GM18861 (cell line): ENCODE measurements at regions not wholly inside any gene's neighbourhood (a gene's known extent, or its start where the extent isn't known, plus 50 kb on each side); places are given as distances from the start of the nearest gene placed in this dataset.

Source experiments
- ATAC-seq: cut with Tn5 transposase; IDR thresholded peaks from one replicate; pipeline ENCODE4 v1.9.1; 2021; ENCODE audit not compliant: unreplicated experiment

GRCh38 chr3:22922317-22922716 is 280.8 kb upstream of the UBE2E2 start:
- peak; percentile 56 for ATAC-seq

GRCh38 chr3:22923711-22924110 is 279.4 kb upstream of the UBE2E2 start:
- no peak for ATAC-seq

GRCh38 chr3:22928216-22929110 is 274.7 kb upstream of the UBE2E2 start:
- no peak for ATAC-seq

GRCh38 chr3:22933051-22933840 is 269.9 kb upstream of the UBE2E2 start:
- no peak for ATAC-seq

GRCh38 chr3:22933841-22934116 is 269.3 kb upstream of the UBE2E2 start:
- ATAC-seq = no peak

- ATAC-seq = no peak
These were observed 268.1 kb upstream of the UBE2E2 start for GRCh38 chr3:22935040-22935439.

GRCh38 chr3:22937536-22937935 is 265.6 kb upstream of the UBE2E2 start:
- no peak for ATAC-seq

- ATAC-seq = no peak
These were observed 264.4 kb upstream of the UBE2E2 start for GRCh38 chr3:22938739-22939138.

- ATAC-seq = no peak
These were observed 263.8 kb upstream of the UBE2E2 start for GRCh38 chr3:22939349-22939748.

- no peak for ATAC-seq
These were observed 262.8 kb upstream of the UBE2E2 start for GRCh38 chr3:22940285-22940684.

- ATAC-seq = no peak
These were observed 260.1 kb upstream of the UBE2E2 start for GRCh38 chr3:22942981-22943380.

GRCh38 chr3:22947851-22948250 is 255.3 kb upstream of the UBE2E2 start:
- ATAC-seq = no peak

GRCh38 chr3:22951910-22952309 is 251.2 kb upstream of the UBE2E2 start:
- no peak for ATAC-seq

GRCh38 chr3:22952860-22953259 is 250.3 kb upstream of the UBE2E2 start:
- no peak for ATAC-seq

GRCh38 chr3:22959593-22959992 is 243.5 kb upstream of the UBE2E2 start:
- peak; percentile 95 for ATAC-seq

- peak; percentile 49 for ATAC-seq
These were observed 242.8 kb upstream of the UBE2E2 start for GRCh38 chr3:22960105-22960984.

- no peak for ATAC-seq
These were observed 240.9 kb upstream of the UBE2E2 start for GRCh38 chr3:22962244-22962643.

GRCh38 chr3:22966349-22966748 is 236.8 kb upstream of the UBE2E2 start:
- ATAC-seq = no peak

GRCh38 chr3:22969276-22969675 is 233.9 kb upstream of the UBE2E2 start:
- no peak for ATAC-seq

GRCh38 chr3:22971497-22971896 is 231.6 kb upstream of the UBE2E2 start:
- ATAC-seq = no peak

GRCh38 chr3:22977042-22977441 is 226.1 kb upstream of the UBE2E2 start:
- ATAC-seq = no peak
